Thyroid gland (tissue), 4 donors: ENCODE measurements at regions not wholly inside any gene's neighbourhood (a gene's known extent, or its start where the extent isn't known, plus 50 kb on each side); places are given as distances from the start of the nearest gene placed in this dataset.

Experiments
- DNase-seq, 2 donors: peaks; one replicate each; pipeline ENCODE4 v3.0.0-alpha.2; 2019
- H3K27ac ChIP-seq, 3 donors: fragments of 200-600 bp; sonication (generic); 1 replicate in 2 of 3; 2 replicates in 1 of 3; pipeline ENCODE4 v1.5.1; 2016 to 2019; ENCODE audit warnings: mild to moderate bottlenecking in 1 of 3, moderate library complexity in 1 of 3
- H3K27me3 ChIP-seq: fragments of 200-600 bp; sonication (generic); one replicate; pipeline ENCODE4 v1.5.1; 2019
- H3K36me3 ChIP-seq, 2 donors: fragments of 200-600 bp; sonication (generic); one replicate each; pipeline ENCODE4 v1.5.1; 2016 to 2019
- H3K4me1 ChIP-seq, 2 donors: fragments of 200-600 bp; sonication (generic); one replicate each; pipeline ENCODE4 v1.5.1; 2017 to 2019
- H3K4me3 ChIP-seq, 3 donors: fragments of 200-600 bp; sonication (generic); replicated peaks in 1 of 3; 1 replicate in 2 of 3; 2 replicates in 1 of 3; pipeline ENCODE4 v1.5.1; 2016; ENCODE audit warnings: mild to moderate bottlenecking in 1 of 3
- H3K9me3 ChIP-seq: fragments of 200-600 bp; sonication (generic); one replicate; pipeline ENCODE4 v1.5.1; 2017
- POLR2A ChIP-seq, 2 donors: fragments of 450-650 bp; IDR thresholded peaks; one replicate each; pipeline ENCODE4 v1.6.1; 2017; ENCODE audit warnings: antibody characterized with exemption in 2 of 2, mild to moderate bottlenecking in 2 of 2, moderate library complexity in 1 of 2
- WGBS, 2 donors: methylation state at CpG; one replicate each; pipeline ENCODE4 v1.1.5; 2017; 5-methylcytosine and 5-hydroxymethylcytosine counted together
- intact Hi-C: fragments of 100-400 bp; cut with DNase I; formaldehyde crosslinking; loops from one replicate; pipeline ENCODE4 v1.15.1; 2023
- TF ChIP-seq, protein P1 (sequence below), 6 experiments: fragments of 200-600 bp in 3 of 6; fragments of 450-650 bp in 3 of 6; sonication (generic) in 3 of 6; IDR thresholded peaks; one replicate each; pipeline ENCODE4 v1.5.1; 2016 to 2019; ENCODE audit warnings: antibody characterized with exemption in 6 of 6, mild to moderate bottlenecking in 2 of 6, inconsistent platforms in 1 of 6, moderate library complexity in 1 of 6

DNA sequence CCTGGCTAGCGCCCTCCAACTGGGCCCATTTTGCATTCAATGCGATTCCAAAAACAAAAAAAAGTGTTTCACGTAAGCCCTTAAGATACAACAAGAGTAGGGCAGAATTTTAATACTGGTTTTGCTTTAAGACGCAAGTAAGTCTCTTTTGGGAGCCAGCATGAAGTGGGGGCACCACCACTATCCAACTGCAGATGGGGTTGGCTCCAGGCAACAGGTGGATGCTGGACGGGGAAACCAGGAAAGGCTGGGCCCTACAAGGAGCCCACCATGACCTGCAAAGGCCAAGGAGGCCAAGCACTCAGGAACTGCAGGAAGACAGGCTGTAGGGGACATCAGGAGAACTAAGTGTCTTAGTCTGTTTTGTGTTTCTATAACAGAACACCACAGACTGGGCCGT lies 86.5 kb upstream of the INSIG1 start:
- H3K4me1 ChIP-seq = peaks cover 0 to 5% of the 10 kb centered on the region in 2 donors
- TF ChIP-seq, protein P1, sequence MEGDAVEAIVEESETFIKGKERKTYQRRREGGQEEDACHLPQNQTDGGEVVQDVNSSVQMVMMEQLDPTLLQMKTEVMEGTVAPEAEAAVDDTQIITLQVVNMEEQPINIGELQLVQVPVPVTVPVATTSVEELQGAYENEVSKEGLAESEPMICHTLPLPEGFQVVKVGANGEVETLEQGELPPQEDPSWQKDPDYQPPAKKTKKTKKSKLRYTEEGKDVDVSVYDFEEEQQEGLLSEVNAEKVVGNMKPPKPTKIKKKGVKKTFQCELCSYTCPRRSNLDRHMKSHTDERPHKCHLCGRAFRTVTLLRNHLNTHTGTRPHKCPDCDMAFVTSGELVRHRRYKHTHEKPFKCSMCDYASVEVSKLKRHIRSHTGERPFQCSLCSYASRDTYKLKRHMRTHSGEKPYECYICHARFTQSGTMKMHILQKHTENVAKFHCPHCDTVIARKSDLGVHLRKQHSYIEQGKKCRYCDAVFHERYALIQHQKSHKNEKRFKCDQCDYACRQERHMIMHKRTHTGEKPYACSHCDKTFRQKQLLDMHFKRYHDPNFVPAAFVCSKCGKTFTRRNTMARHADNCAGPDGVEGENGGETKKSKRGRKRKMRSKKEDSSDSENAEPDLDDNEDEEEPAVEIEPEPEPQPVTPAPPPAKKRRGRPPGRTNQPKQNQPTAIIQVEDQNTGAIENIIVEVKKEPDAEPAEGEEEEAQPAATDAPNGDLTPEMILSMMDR (IDR thresholded peaks at IDR 0.05) = no peak
- no peak for TF ChIP-seq POLR2A (IDR thresholded peaks at IDR 0.05)
- 88 to 93% methylated on average over 6 of the region's 6 CpGs for WGBS, 2 donors
- H3K4me3 ChIP-seq = no peak overlapping the region
- H3K9me3 ChIP-seq = no peaks in the 10 kb centered on the region
- no peaks in the 10 kb centered on the region for H3K36me3 ChIP-seq
- no peaks in the 10 kb centered on the region for H3K27me3 ChIP-seq
- intact Hi-C loops = no loop called here
- no peak overlapping the region for H3K27ac ChIP-seq
- no peak for DNase-seq

DNA sequence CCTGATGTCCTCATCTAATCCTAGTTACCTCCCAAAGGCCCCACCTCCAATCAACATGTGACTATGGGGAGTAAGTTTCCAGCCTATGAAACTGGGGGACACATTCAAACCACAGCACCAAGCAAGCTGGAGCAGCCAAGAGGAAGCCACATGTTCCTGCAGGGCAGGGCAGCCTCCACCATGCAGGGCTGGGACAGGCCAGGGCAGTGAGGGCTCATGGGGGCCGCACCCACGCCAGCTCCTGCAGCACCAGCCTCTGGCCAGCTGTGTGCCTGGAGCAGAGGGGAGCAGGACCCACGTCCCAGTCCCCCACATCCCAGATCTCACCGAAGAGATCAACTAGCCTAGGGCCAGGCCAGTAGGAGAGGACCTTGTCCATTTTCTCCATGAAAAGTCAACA lies 85.9 kb upstream of the INSIG1 start:
- DNase-seq = no peak
- Histone ChIP-seq H3K4me3 (no peak overlapping the region), H3K9me3 (no peaks in the 10 kb centered on the region), H3K27me3 (no peaks in the 10 kb centered on the region), H3K4me1 (peaks cover 0 to 5% of the 10 kb centered on the region in 2 donors), H3K27ac (no peak overlapping the region), H3K36me3 (no peaks in the 10 kb centered on the region)
- no peak for TF ChIP-seq POLR2A (IDR thresholded peaks at IDR 0.05)
- TF ChIP-seq, protein P1 (IDR thresholded peaks at IDR 0.05) = no peak
- WGBS, 2 donors = 92 to 100% methylated on average over 1 to 4 of the region's 4 CpGs
- intact Hi-C loops = no loop called here

DNA sequence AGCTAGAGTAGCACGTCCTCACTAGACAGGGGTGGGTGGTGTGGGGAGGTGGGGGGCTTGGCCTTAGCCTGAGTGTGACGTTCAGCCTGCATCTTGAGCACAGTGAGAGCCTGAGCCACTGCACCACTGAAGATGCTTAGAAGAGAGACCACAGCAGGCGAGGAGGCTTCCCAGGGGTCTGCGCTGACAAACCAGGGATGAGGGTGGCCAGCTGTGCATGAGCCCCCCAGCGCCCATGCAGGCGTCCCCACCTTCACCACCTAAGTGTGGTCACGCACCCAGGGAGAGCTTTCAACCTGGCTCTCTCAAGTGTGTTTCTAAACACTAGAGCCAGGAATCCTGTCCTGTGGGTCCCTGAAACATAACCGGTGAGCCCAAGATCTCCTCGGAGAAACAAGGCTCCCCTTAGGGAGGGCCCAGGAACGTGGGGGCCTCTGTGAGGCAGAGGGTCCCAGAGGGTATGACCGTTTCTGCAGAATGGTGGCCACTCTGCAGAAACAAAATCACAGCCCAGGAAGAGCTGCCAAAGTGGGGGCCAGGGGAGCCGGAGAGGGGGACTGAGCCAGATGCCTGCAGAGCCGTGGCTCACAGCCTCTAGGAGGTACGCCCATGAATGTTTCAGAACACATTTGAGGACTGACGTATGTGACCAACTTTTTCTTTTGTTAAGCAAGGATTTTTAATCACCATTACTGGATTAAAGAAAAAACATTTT lies 85.2 kb upstream of the INSIG1 start:
- Histone ChIP-seq H3K27ac (no peak overlapping the region), H3K9me3 (no peaks in the 10 kb centered on the region), H3K4me3 (no peak overlapping the region), H3K36me3 (no peaks in the 10 kb centered on the region), H3K27me3 (no peaks in the 10 kb centered on the region), H3K4me1 (peaks cover 0 to 5% of the 10 kb centered on the region in 2 donors)
- 66 to 83% methylated on average over 13 of the region's 15 CpGs for WGBS, 2 donors
- intact Hi-C loops = no loop called here
- TF ChIP-seq POLR2A (IDR thresholded peaks at IDR 0.05) = no peak
- TF ChIP-seq, protein P1 (IDR thresholded peaks at IDR 0.05) = no peak
- DNase-seq = no peak

DNA sequence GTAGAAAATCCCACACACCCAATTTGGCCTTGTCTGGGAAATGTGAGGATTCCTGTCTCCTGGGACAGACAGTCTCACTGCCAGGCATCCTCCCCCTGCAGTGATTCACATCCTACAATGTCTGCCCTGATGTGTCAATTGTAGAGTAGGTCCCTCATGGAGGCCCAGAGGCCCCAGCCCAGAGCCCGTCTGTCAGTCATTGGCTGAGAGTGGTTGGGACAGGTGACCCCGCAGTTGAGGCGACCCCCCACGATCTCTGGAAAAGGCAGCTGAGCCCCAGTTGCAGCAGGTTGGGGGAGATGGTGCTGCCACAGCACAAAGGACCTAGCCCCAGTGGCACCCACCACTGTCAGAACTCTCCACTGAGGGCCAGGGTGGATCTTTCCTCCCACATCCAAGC lies 84.3 kb upstream of the INSIG1 start:
- Histone ChIP-seq H3K4me3 (no peak overlapping the region), H3K36me3 (no peaks in the 10 kb centered on the region), H3K4me1 (peaks cover 0 to 5% of the 10 kb centered on the region in 2 donors), H3K27ac (no peak overlapping the region), H3K9me3 (no peaks in the 10 kb centered on the region), H3K27me3 (no peaks in the 10 kb centered on the region)
- 76 to 100% methylated on average over 1 to 3 of the region's 4 CpGs for WGBS, 2 donors
- no peak for TF ChIP-seq POLR2A (IDR thresholded peaks at IDR 0.05)
- TF ChIP-seq, protein P1 (IDR thresholded peaks at IDR 0.05) = no peak
- intact Hi-C loops = no loop called here
- no peak for DNase-seq

DNA sequence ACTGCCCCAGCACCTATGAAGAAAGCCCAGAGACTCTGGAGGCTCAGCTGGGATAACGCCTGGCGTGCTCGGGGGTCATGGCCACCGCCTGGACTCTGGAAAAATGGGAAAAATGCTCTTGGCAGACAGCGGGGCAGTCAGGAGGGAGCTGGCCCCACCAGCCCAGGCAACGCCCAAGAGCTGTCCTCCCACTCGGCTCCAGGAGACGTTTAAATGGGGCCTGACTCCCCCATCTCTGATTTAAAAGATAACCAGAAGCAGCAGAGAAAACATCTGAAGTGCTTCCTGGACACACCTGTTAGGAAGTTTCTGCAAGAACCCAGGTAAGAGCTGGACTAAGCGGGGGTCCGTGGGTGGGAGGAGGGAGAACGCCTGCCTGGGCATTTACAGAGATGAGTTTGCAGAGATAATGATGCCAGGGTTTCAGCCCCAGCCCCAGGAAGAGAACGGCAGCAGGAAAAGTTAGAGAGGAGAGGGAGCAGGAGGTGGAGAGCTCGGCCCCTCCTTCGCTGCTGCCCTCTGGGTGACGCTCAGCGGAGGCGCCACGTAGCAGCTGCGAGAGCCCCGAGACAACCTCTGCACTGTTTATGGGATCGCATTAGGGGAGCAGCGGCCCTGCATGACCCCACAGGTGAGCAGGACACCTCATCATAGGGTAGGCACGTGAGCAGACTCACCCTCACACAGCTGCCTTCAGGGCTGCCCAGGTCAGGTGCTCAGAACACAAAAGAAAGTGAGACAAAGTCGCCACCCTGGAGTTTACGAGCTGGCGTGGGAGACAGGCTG lies 83.5 kb upstream of the INSIG1 start:
- no peak overlapping the region for H3K27ac ChIP-seq
- H3K9me3 ChIP-seq = no peaks in the 10 kb centered on the region
- DNase-seq = peak; percentile 20 to 25
- peak overlapping the region in 2 of 3 donors; percentile 15 to 17 for H3K4me3 ChIP-seq
- no peak for TF ChIP-seq POLR2A (IDR thresholded peaks at IDR 0.05)
- TF ChIP-seq, protein P1 (IDR thresholded peaks at IDR 0.05) = no peak
- peaks cover 0 to 5% of the 10 kb centered on the region in 2 donors for H3K4me1 ChIP-seq
- intact Hi-C loops = no loop called here
- WGBS, 2 donors = 28 to 44% methylated on average over 20 to 23 of the region's 26 CpGs
- no peaks in the 10 kb centered on the region for H3K36me3 ChIP-seq
- no peaks in the 10 kb centered on the region for H3K27me3 ChIP-seq
